Osteoblast (primary cell): ENCODE measurements at regions not wholly inside any gene's neighbourhood (a gene's known extent, or its start where the extent isn't known, plus 50 kb on each side); places are given as distances from the start of the nearest gene placed in this dataset.

Experiments
- DNase-seq: peaks from one replicate; pipeline ENCODE4 v3.0.0; 2011; ENCODE audit warnings: low spot score, mixed read lengths; ENCODE audit not compliant: insufficient read length; ENCODE audit errors: missing footprints
- H2AFZ ChIP-seq: 2 replicates; pipeline ENCODE4 v1.6.0; 2011; ENCODE audit warnings: mild to moderate bottlenecking, low read length
- H3K27ac ChIP-seq: 2 replicates; pipeline ENCODE4 v1.5.1; 2011; ENCODE audit warnings: mild to moderate bottlenecking, low read depth, low read length, moderate library complexity
- H3K27me3 ChIP-seq: 2 replicates; pipeline ENCODE4 v1.6.0; 2012; ENCODE audit warnings: mild to moderate bottlenecking, control low read depth, inconsistent platforms, low read length, moderate library complexity; ENCODE audit not compliant: insufficient read depth
- H3K36me3 ChIP-seq: 2 replicates; pipeline ENCODE4 v1.5.1; 2011; ENCODE audit warnings: mild to moderate bottlenecking, low read length, control low read depth, moderate library complexity; ENCODE audit not compliant: insufficient read depth
- H3K4me1 ChIP-seq: 2 replicates; pipeline ENCODE4 v1.5.1; 2011; ENCODE audit warnings: mild to moderate bottlenecking, low read length, control low read depth, moderate library complexity; ENCODE audit not compliant: insufficient read depth
- H3K4me2 ChIP-seq: 2 replicates; pipeline ENCODE4 v1.6.0; 2011; ENCODE audit warnings: mild to moderate bottlenecking, low read length; ENCODE audit not compliant: insufficient read depth
- H3K4me3 ChIP-seq: fragments of 200-600 bp; sonication (generic); 3 replicates; pipeline ENCODE4 v1.5.1; 2012; ENCODE audit warnings: mild to moderate bottlenecking, low read length, inconsistent platforms; ENCODE audit not compliant: insufficient read depth
- H3K79me2 ChIP-seq: 2 replicates; pipeline ENCODE4 v1.6.0; 2012; ENCODE audit warnings: mild to moderate bottlenecking, low read length, control low read depth, inconsistent platforms; ENCODE audit not compliant: insufficient read depth
- H3K9me3 ChIP-seq: 2 replicates; pipeline ENCODE4 v1.5.1; 2011; ENCODE audit warnings: low read depth, low read length, control low read depth
- H4K20me1 ChIP-seq: 2 replicates; pipeline ENCODE4 v1.6.0; 2012; ENCODE audit warnings: mild to moderate bottlenecking, low read length, control low read depth; ENCODE audit not compliant: insufficient read depth
- TF ChIP-seq, protein P1 (sequence below): IDR thresholded peaks from 2 replicates; pipeline ENCODE4 v1.5.1; 2011; ENCODE audit warnings: mild to moderate bottlenecking, low read depth, low read length, moderate library complexity; ENCODE audit errors: extremely low read depth

GRCh38 chr2:71773218-71773617 lies 319.9 kb downstream of the DYSF start:
- Histone ChIP-seq H2AFZ (no peak overlapping the region), H4K20me1 (no peaks in the 10 kb centered on the region), H3K79me2 (no peaks in the 10 kb centered on the region), H3K4me2 (no peak overlapping the region), H3K27ac (no peak overlapping the region), H3K27me3 (peaks cover 17% of the 10 kb centered on the region), H3K4me3 (no peak overlapping the region), H3K4me1 (no peaks in the 10 kb centered on the region), H3K36me3 (no peaks in the 10 kb centered on the region), H3K9me3 (peaks cover 3% of the 10 kb centered on the region)
- TF ChIP-seq, protein P1, sequence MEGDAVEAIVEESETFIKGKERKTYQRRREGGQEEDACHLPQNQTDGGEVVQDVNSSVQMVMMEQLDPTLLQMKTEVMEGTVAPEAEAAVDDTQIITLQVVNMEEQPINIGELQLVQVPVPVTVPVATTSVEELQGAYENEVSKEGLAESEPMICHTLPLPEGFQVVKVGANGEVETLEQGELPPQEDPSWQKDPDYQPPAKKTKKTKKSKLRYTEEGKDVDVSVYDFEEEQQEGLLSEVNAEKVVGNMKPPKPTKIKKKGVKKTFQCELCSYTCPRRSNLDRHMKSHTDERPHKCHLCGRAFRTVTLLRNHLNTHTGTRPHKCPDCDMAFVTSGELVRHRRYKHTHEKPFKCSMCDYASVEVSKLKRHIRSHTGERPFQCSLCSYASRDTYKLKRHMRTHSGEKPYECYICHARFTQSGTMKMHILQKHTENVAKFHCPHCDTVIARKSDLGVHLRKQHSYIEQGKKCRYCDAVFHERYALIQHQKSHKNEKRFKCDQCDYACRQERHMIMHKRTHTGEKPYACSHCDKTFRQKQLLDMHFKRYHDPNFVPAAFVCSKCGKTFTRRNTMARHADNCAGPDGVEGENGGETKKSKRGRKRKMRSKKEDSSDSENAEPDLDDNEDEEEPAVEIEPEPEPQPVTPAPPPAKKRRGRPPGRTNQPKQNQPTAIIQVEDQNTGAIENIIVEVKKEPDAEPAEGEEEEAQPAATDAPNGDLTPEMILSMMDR: no peak
- DNase-seq: no peak

DNA sequence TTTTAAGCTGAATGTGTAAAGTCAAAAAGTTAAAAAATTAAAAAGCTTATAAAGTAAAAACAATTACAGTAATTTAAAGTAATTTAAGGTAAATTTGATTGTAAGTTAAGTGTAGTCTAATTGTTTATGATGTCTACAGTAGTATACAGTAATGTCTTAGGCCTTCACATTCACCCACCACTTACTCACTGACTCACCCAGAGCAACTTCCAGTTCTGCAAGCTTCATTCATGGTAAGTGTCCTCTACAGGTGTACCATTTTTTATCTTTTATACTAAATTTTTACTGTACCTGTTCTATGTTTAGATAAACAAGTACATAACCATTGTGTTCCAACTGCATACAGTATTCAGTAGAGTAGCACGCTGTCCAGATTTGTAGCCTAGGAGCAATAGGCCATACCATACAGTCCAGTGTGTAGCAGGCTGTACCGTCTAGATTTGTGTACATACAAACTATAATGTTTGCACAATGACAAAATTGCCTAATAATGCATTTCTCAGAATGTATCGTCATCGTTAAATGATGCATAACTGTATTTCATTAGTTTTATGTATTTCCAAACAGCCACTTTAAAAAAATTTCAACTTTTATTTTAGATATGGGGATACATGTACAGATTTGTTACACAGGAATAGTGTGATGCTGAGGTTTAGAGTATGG lies 319.3 kb downstream of the DYSF start:
- TF ChIP-seq, protein P1: no peak
- Histone ChIP-seq H2AFZ (no peak overlapping the region), H4K20me1 (no peaks in the 10 kb centered on the region), H3K4me1 (no peaks in the 10 kb centered on the region), H3K27ac (no peak overlapping the region), H3K27me3 (peaks cover 17% of the 10 kb centered on the region), H3K79me2 (no peaks in the 10 kb centered on the region), H3K36me3 (no peaks in the 10 kb centered on the region), H3K9me3 (peaks cover 3% of the 10 kb centered on the region), H3K4me3 (no peak overlapping the region), H3K4me2 (no peak overlapping the region)
- no peak for DNase-seq

- Histone ChIP-seq H4K20me1 (no peaks in the 10 kb centered on the region), H3K4me1 (no peaks in the 10 kb centered on the region), H3K36me3 (no peaks in the 10 kb centered on the region), H3K27ac (no peak overlapping the region), H3K9me3 (peaks cover 3% of the 10 kb centered on the region), H2AFZ (no peak overlapping the region), H3K79me2 (no peaks in the 10 kb centered on the region), H3K4me3 (no peak overlapping the region), H3K4me2 (no peak overlapping the region), H3K27me3 (no peaks in the 10 kb centered on the region)
- DNase-seq: no peak
- TF ChIP-seq, protein P1: no peak
Observed at GRCh38 chr2:71767663-71768062, 314.3 kb downstream of the DYSF start.

GRCh38 chr2:71759060-71759459 lies 305.7 kb downstream of the DYSF start:
- TF ChIP-seq, protein P1: no peak
- H3K27ac ChIP-seq: peak overlapping the region; percentile 57
- no peak for DNase-seq

More at GRCh38 chr2:71759060-71759459, 305.7 kb downstream of the DYSF start:
- H3K4me2 ChIP-seq: no peak overlapping the region
- no peaks in the 10 kb centered on the region for H3K27me3 ChIP-seq
- H3K36me3 ChIP-seq: no peaks in the 10 kb centered on the region
- no peak overlapping the region for H3K4me3 ChIP-seq
- H3K4me1 ChIP-seq: peaks cover 21% of the 10 kb centered on the region
- no peak overlapping the region for H2AFZ ChIP-seq
- H3K9me3 ChIP-seq: no peaks in the 10 kb centered on the region
- H3K79me2 ChIP-seq: no peaks in the 10 kb centered on the region
- H4K20me1 ChIP-seq: no peaks in the 10 kb centered on the region
